HG02885 (cell line): ENCODE measurements at regions not wholly inside any gene's neighbourhood (a gene's known extent, or its start where the extent isn't known, plus 50 kb on each side); places are given as distances from the start of the nearest gene placed in this dataset.

Source experiments
- ATAC-seq: cut with Tn5 transposase; IDR thresholded peaks from one replicate; pipeline ENCODE4 v1.9.1; 2021; ENCODE audit warnings: mild to moderate bottlenecking; ENCODE audit not compliant: unreplicated experiment, poor library complexity

GRCh38 chr18:24862201-24862816 lies 401.9 kb downstream of the HRH4 start:
- no peak for ATAC-seq

GRCh38 chr18:24868311-24868710 lies 407.9 kb downstream of the HRH4 start:
- ATAC-seq: no peak

GRCh38 chr18:24868760-24869237 lies 408.4 kb downstream of the HRH4 start:
- ATAC-seq: no peak

- ATAC-seq: no peak
Observed at GRCh38 chr18:24869285-24869684, 408.8 kb downstream of the HRH4 start.

GRCh38 chr18:24875286-24875685 lies 414.8 kb downstream of the HRH4 start:
- no peak for ATAC-seq

GRCh38 chr18:24875777-24876176 lies 415.3 kb downstream of the HRH4 start:
- ATAC-seq: no peak

GRCh38 chr18:24876266-24876665 lies 415.8 kb downstream of the HRH4 start:
- no peak for ATAC-seq

- no peak for ATAC-seq
Observed at GRCh38 chr18:24877066-24877465, 416.6 kb downstream of the HRH4 start.

GRCh38 chr18:24877546-24877945 lies 417.1 kb downstream of the HRH4 start:
- no peak for ATAC-seq

GRCh38 chr18:24878289-24878688 lies 417.9 kb downstream of the HRH4 start:
- no peak for ATAC-seq

- ATAC-seq: no peak
Observed at GRCh38 chr18:24885276-24885675, 424.8 kb downstream of the HRH4 start.

- no peak for ATAC-seq
Observed at GRCh38 chr18:24894880-24895279, 434.4 kb downstream of the HRH4 start.

- no peak for ATAC-seq
Observed at GRCh38 chr18:24897461-24897860, 437.0 kb downstream of the HRH4 start.

GRCh38 chr18:24910221-24910620 lies 441.7 kb downstream of the ZNF521 start:
- ATAC-seq: no peak

- ATAC-seq: no peak
Observed at GRCh38 chr18:24913507-24914170, 438.3 kb downstream of the ZNF521 start.

- no peak for ATAC-seq
Observed at GRCh38 chr18:24914171-24914525, 437.8 kb downstream of the ZNF521 start.

- ATAC-seq: no peak
Observed at GRCh38 chr18:24914685-24915084, 437.3 kb downstream of the ZNF521 start.

- ATAC-seq: no peak
Observed at GRCh38 chr18:24915547-24915946, 436.4 kb downstream of the ZNF521 start.

- ATAC-seq: no peak
Observed at GRCh38 chr18:24917767-24918166, 434.2 kb downstream of the ZNF521 start.

GRCh38 chr18:24918257-24918656 lies 433.7 kb downstream of the ZNF521 start:
- no peak for ATAC-seq

- no peak for ATAC-seq
Observed at GRCh38 chr18:24919181-24919797, 432.7 kb downstream of the ZNF521 start.

- peak; percentile 51 for ATAC-seq
Observed at GRCh38 chr18:24922491-24922890, 429.5 kb downstream of the ZNF521 start.
